CD4-positive, alpha-beta T cell (primary cell): ENCODE measurements at regions not wholly inside any gene's neighbourhood (a gene's known extent, or its start where the extent isn't known, plus 50 kb on each side); places are given as distances from the start of the nearest gene placed in this dataset.

ENCODE experiments used
- ATAC-seq: fragments of 200-7000 bp; cut with Tn5 transposase; one replicate; pipeline ENCODE4 v1.10.0; 2022; ENCODE audit warnings: mild to moderate bottlenecking; ENCODE audit not compliant: poor library complexity
- CTCF ChIA-PET: fragments of 350-600 bp; sonication (Branson Sonifier 250); formaldehyde crosslinking; loops from one replicate; lab custom pipeline; 2021; ENCODE audit warnings: antibody characterized with exemption, inconsistent platforms; lab: Charles Lee
- POLR2A ChIA-PET: fragments of 350-600 bp; sonication (Branson Sonifier 250); formaldehyde crosslinking; loops from one replicate; lab custom pipeline; 2021; ENCODE audit warnings: antibody characterized with exemption, inconsistent platforms; lab: Charles Lee
- DNase-seq, 14 experiments: peaks; one replicate each; pipeline ENCODE4 v3.0.0-alpha.2; 2013 to 2020; ENCODE audit warnings: mixed read lengths in 2 of 14
- H3K27ac ChIP-seq, 2 donors: one replicate each; pipeline versions ENCODE4 v1.5.1 to v1.7.0; 2013; ENCODE audit warnings: low read length in 2 of 2, low read depth in 1 of 2, mild to moderate bottlenecking in 1 of 2
- H3K27me3 ChIP-seq, 2 experiments: 1 replicate in 1 of 2; 2 replicates in 1 of 2; pipeline versions ENCODE4 v1.6.1 to v1.7.0; 2013; ENCODE audit warnings: low read length in 2 of 2, control low read depth in 1 of 2, mild to moderate bottlenecking in 1 of 2, moderate library complexity in 1 of 2; ENCODE audit not compliant: insufficient read depth in 2 of 2, control insufficient read depth in 1 of 2
- H3K36me3 ChIP-seq: one replicate; pipeline ENCODE4 v1.6.1; 2013; ENCODE audit warnings: low read length, control low read depth; ENCODE audit not compliant: insufficient read depth
- H3K4me1 ChIP-seq: one replicate; pipeline ENCODE4 v1.6.1; 2013; ENCODE audit warnings: low read length, control low read depth; ENCODE audit not compliant: insufficient read depth
- H3K4me3 ChIP-seq: one replicate; pipeline ENCODE4 v1.5.1; 2013; ENCODE audit warnings: mild to moderate bottlenecking, low read length, moderate library complexity
- H3K9me3 ChIP-seq, 2 experiments: 1 replicate in 1 of 2; 2 replicates in 1 of 2; pipeline versions ENCODE4 v1.6.1 to v1.7.0; 2013; ENCODE audit warnings: low read length in 2 of 2, mild to moderate bottlenecking in 2 of 2, control low read depth in 1 of 2, moderate library complexity in 1 of 2; ENCODE audit not compliant: control insufficient read depth in 1 of 2, insufficient read depth in 1 of 2
- H3K27ac Mint-ChIP-seq: one replicate; pipeline ENCODE4 v1.8.0; 2020; ENCODE audit warnings: mixed read lengths
- H3K27me3 Mint-ChIP-seq: one replicate; pipeline ENCODE4 v1.8.0; 2021; ENCODE audit warnings: mixed read lengths
- H3K36me3 Mint-ChIP-seq: one replicate; pipeline ENCODE4 v1.8.0; 2021; ENCODE audit warnings: low read depth, mixed read lengths
- H3K4me1 Mint-ChIP-seq: one replicate; pipeline ENCODE4 v1.8.0; 2021; ENCODE audit warnings: low read depth, mixed read lengths
- H3K4me3 Mint-ChIP-seq: one replicate; pipeline ENCODE4 v1.8.0; 2020; ENCODE audit warnings: mild to moderate bottlenecking, mixed read lengths
- H3K9me3 Mint-ChIP-seq: one replicate; pipeline ENCODE4 v1.8.0; 2020; ENCODE audit warnings: mixed read lengths
- intact Hi-C, 2 experiments: fragments of 100-400 bp; cut with DNase I in 1 of 2; cut with micrococcal nuclease in 1 of 2; formaldehyde crosslinking; loops; one replicate each; pipeline versions ENCODE4 v1.15.1 to v1.9.0; 2023 to 2025; cut with DNase I, micrococcal nuclease
- TF ChIP-seq, protein P1 (sequence below): fragments of 200-600 bp; IDR thresholded peaks from one replicate; pipeline ENCODE4 v1.8.0; 2022; ENCODE audit warnings: antibody characterized with exemption, mild to moderate bottlenecking

DNA sequence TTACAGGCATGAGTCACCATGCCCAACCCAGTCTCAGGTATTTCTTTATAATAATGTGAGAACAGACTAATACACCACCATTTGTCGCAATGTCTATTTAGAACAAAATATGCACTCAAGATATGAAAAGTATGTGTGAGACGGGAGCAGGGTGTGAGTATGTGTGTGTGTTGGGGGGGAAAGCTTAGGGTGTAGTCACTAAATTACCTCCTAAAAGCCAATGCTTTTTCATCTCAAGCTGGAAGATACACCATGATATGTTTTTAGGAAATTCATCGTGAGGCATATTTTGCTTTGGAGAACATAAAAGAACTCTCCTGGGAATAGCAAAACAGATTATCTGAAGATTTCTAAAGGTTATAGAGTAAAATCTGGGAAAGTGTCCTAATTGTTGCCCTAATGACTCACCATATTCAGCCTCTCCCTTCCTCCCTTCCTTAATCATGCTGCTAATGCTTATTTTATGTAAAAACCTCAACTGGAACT lies 262.7 kb downstream of the PDHA2 start:
- no peaks in the 10 kb centered on the region for H3K4me1 ChIP-seq
- DNase-seq = no peak
- intact Hi-C loops = no loop called here
- ATAC-seq = no peak
- no peaks in the 10 kb centered on the region for H3K4me1 Mint-ChIP-seq
- H3K9me3 Mint-ChIP-seq = peaks cover 5% of the 10 kb centered on the region
- TF ChIP-seq, protein P1, sequence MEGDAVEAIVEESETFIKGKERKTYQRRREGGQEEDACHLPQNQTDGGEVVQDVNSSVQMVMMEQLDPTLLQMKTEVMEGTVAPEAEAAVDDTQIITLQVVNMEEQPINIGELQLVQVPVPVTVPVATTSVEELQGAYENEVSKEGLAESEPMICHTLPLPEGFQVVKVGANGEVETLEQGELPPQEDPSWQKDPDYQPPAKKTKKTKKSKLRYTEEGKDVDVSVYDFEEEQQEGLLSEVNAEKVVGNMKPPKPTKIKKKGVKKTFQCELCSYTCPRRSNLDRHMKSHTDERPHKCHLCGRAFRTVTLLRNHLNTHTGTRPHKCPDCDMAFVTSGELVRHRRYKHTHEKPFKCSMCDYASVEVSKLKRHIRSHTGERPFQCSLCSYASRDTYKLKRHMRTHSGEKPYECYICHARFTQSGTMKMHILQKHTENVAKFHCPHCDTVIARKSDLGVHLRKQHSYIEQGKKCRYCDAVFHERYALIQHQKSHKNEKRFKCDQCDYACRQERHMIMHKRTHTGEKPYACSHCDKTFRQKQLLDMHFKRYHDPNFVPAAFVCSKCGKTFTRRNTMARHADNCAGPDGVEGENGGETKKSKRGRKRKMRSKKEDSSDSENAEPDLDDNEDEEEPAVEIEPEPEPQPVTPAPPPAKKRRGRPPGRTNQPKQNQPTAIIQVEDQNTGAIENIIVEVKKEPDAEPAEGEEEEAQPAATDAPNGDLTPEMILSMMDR = no peak
- no peak overlapping the region for H3K4me3 Mint-ChIP-seq
- POLR2A ChIA-PET = no interaction called here
- H3K4me3 ChIP-seq = no peak overlapping the region
- H3K27ac ChIP-seq = no peak overlapping the region
- H3K36me3 Mint-ChIP-seq = no peaks in the 10 kb centered on the region
- H3K27ac Mint-ChIP-seq = no peak overlapping the region
- H3K36me3 ChIP-seq = no peaks in the 10 kb centered on the region
- peaks cover 0 to 3% of the 10 kb centered on the region in 2 experiments for H3K9me3 ChIP-seq
- CTCF ChIA-PET = no interaction called here
- no peaks in the 10 kb centered on the region for H3K27me3 Mint-ChIP-seq
- H3K27me3 ChIP-seq = no peaks in the 10 kb centered on the region

DNA sequence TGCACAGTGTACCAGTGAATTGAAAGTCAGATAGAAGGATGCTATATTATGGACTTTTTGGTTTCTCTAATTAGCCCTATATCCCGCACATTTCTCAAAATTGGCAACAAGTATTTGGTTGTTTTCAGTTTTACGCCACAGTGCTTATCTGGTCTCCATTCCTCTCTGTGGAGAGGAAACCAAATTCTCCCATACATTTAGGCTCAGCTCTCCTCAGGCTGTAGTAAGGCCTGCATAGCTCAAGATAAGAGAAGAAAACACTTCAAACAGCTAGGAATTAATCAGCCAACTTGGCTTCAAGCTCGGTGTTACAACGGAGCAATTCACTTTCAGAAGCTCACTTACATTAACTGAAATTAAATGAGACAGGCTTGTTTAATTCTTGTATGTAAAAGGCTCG lies 263.2 kb downstream of the PDHA2 start:
- Histone ChIP-seq H3K4me1 (no peaks in the 10 kb centered on the region), H3K27me3 (no peaks in the 10 kb centered on the region), H3K27ac (no peak overlapping the region), H3K4me3 (no peak overlapping the region), H3K36me3 (no peaks in the 10 kb centered on the region), H3K9me3 (peaks cover 0 to 3% of the 10 kb centered on the region in 2 experiments)
- H3K36me3 Mint-ChIP-seq = no peaks in the 10 kb centered on the region
- H3K4me3 Mint-ChIP-seq = no peak overlapping the region
- TF ChIP-seq, protein P1 = no peak
- ChIA-PET POLR2A (no interaction called here), CTCF (no interaction called here)
- H3K27ac Mint-ChIP-seq = no peak overlapping the region
- no peaks in the 10 kb centered on the region for H3K4me1 Mint-ChIP-seq
- ATAC-seq = no peak
- H3K9me3 Mint-ChIP-seq = peaks cover 5% of the 10 kb centered on the region
- no peaks in the 10 kb centered on the region for H3K27me3 Mint-ChIP-seq
- intact Hi-C loops = no loop called here
- DNase-seq = no peak

DNA sequence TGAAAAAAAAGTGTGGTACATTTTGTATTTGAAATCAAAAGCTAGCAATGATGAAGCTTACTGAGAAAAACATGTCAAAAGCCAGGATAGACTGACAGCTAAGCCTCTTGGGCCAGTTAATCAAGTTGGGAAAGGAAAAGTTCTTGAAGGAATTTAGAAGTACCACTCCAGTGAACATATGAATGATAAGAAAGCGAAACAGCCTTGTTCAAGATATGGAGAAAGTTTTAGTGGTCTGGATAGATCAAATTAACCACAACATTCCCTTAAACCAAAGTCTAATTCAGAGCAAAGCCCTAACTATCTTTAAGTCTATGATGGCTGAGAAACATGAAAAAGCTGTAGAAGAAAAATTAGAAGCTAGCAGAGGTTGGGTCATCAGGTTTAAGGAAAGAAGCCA lies 268.3 kb downstream of the PDHA2 start:
- CTCF ChIA-PET = no interaction called here
- Mint-ChIP-seq H3K4me1 (no peaks in the 10 kb centered on the region), H3K27me3 (no peaks in the 10 kb centered on the region)

More for the DNA sequence above, 268.3 kb downstream of the PDHA2 start:
- TF ChIP-seq, protein P1 = no peak
- POLR2A ChIA-PET = no interaction called here
- H3K9me3 Mint-ChIP-seq = peaks cover 3% of the 10 kb centered on the region
- no peak overlapping the region for H3K27ac ChIP-seq
- H3K27me3 ChIP-seq = no peaks in the 10 kb centered on the region
- H3K4me3 ChIP-seq = no peak overlapping the region
- no peaks in the 10 kb centered on the region for H3K36me3 Mint-ChIP-seq
- no peaks in the 10 kb centered on the region for H3K36me3 ChIP-seq
- ATAC-seq = no peak
- DNase-seq = no peak
- H3K4me1 ChIP-seq = no peaks in the 10 kb centered on the region
- H3K27ac Mint-ChIP-seq = no peak overlapping the region
- H3K4me3 Mint-ChIP-seq = no peak overlapping the region
- intact Hi-C loops = no loop called here
- peaks cover 0 to 3% of the 10 kb centered on the region in 2 experiments for H3K9me3 ChIP-seq
